ENCODE measurements at regions not wholly inside any gene's neighbourhood (a gene's known extent, or its start where the extent isn't known, plus 50 kb on each side); places are given as distances from the start of the nearest gene placed in this dataset.

GRCh38 chr2:19846567-19846966, 55.2 kb downstream of the TTC32 start:
- H3K4me3 ChIP-seq (ENCODE audit: low read depth, low read length) = no peak overlapping the region
- TF ChIP-seq CTCF (IDR thresholded peaks at IDR 0.05; ENCODE audit: low read depth, low read length) = no peak

- no peak overlapping the region for H3K4me3 ChIP-seq (ENCODE audit: low read depth, low read length)
- no peak for TF ChIP-seq CTCF (IDR thresholded peaks at IDR 0.05; ENCODE audit: low read depth, low read length)
Observed at GRCh38 chr2:19846030-19846429, 55.8 kb downstream of the TTC32 start.

GRCh38 chr2:19845323-19845920, 56.4 kb downstream of the TTC32 start:
- H3K4me3 ChIP-seq (ENCODE audit: low read depth, low read length) = no peak overlapping the region
- TF ChIP-seq CTCF (IDR thresholded peaks at IDR 0.05; ENCODE audit: low read depth, low read length) = no peak

GRCh38 chr2:19844750-19845149, 57.0 kb downstream of the TTC32 start:
- H3K4me3 ChIP-seq (ENCODE audit: low read depth, low read length) = no peak overlapping the region
- TF ChIP-seq CTCF (IDR thresholded peaks at IDR 0.05; ENCODE audit: low read depth, low read length) = no peak

GRCh38 chr2:19843992-19844515, 57.7 kb downstream of the TTC32 start:
- no peak overlapping the region for H3K4me3 ChIP-seq (ENCODE audit: low read depth, low read length)
- no peak for TF ChIP-seq CTCF (IDR thresholded peaks at IDR 0.05; ENCODE audit: low read depth, low read length)

- no peak for TF ChIP-seq CTCF (IDR thresholded peaks at IDR 0.05; ENCODE audit: low read depth, low read length)
- no peak overlapping the region for H3K4me3 ChIP-seq (ENCODE audit: low read depth, low read length)
Observed at GRCh38 chr2:19841918-19842693, 59.7 kb downstream of the TTC32 start.

- no peak overlapping the region for H3K4me3 ChIP-seq (ENCODE audit: low read depth, low read length)
- TF ChIP-seq CTCF (IDR thresholded peaks at IDR 0.05; ENCODE audit: low read depth, low read length) = no peak
Observed at GRCh38 chr2:19839438-19839837, 62.3 kb downstream of the TTC32 start.

Measured in WI38 (cell line).